WTC11 (cell line): ENCODE measurements at regions not wholly inside any gene's neighbourhood (a gene's known extent, or its start where the extent isn't known, plus 50 kb on each side); places are given as distances from the start of the nearest gene placed in this dataset.

Source experiments
- RORB ChIP-seq: fragments of 250-450 bp; sonication (Bioruptor Pico); IDR thresholded peaks from 2 replicates; pipeline ENCODE4 v1.9.0; 2021; ENCODE audit warnings: mild to moderate bottlenecking
- TF ChIP-seq, protein P1 (sequence below): fragments of 200-600 bp; IDR thresholded peaks from 2 replicates; pipeline ENCODE4 v1.8.0; 2022; ENCODE audit warnings: antibody characterized with exemption

DNA sequence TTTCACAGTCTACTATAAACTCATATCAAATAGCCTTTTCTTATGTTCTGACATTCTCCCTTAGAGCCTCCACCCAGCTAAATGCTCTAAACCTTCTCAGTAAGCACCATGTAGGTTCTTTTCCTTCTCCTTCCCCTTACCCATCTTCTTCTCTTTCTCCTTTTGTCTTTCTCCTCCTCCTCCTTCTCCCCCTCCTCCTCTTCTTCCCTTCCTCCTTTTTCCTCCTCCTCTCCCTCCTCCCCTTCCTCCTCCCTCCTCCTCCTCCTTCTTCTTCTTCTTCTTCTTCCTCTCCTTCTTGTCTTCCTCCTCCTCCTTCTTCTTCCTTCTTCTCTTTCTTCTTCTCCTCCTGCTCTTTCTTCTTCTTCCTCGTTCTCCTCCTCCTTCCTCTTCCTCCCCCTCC lies 85.2 kb upstream of the KCNAB1 start:
- no peak for TF ChIP-seq RORB (CRISPR knock-in tag)
- TF ChIP-seq, protein P1, sequence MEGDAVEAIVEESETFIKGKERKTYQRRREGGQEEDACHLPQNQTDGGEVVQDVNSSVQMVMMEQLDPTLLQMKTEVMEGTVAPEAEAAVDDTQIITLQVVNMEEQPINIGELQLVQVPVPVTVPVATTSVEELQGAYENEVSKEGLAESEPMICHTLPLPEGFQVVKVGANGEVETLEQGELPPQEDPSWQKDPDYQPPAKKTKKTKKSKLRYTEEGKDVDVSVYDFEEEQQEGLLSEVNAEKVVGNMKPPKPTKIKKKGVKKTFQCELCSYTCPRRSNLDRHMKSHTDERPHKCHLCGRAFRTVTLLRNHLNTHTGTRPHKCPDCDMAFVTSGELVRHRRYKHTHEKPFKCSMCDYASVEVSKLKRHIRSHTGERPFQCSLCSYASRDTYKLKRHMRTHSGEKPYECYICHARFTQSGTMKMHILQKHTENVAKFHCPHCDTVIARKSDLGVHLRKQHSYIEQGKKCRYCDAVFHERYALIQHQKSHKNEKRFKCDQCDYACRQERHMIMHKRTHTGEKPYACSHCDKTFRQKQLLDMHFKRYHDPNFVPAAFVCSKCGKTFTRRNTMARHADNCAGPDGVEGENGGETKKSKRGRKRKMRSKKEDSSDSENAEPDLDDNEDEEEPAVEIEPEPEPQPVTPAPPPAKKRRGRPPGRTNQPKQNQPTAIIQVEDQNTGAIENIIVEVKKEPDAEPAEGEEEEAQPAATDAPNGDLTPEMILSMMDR: no peak
